HG02973 (cell line): ENCODE measurements at regions not wholly inside any gene's neighbourhood (a gene's known extent, or its start where the extent isn't known, plus 50 kb on each side); places are given as distances from the start of the nearest gene placed in this dataset.

ENCODE experiments used
- ATAC-seq: cut with Tn5 transposase; IDR thresholded peaks from one replicate; pipeline ENCODE4 v1.9.1; 2021; ENCODE audit warnings: moderate library complexity; ENCODE audit not compliant: unreplicated experiment

- no peak for ATAC-seq
Observed at GRCh38 chr15:81612631-81613030, 238.6 kb upstream of the TMC3 start.

- ATAC-seq, result no peak
Observed at GRCh38 chr15:81611679-81612078, 237.7 kb upstream of the TMC3 start.

GRCh38 chr15:81608309-81608829 is 234.4 kb upstream of the TMC3 start:
- no peak for ATAC-seq

- ATAC-seq, result no peak
Observed at GRCh38 chr15:81604713-81605112, 230.7 kb upstream of the TMC3 start.

GRCh38 chr15:81596159-81596865 is 222.3 kb upstream of the TMC3 start:
- no peak for ATAC-seq

DNA sequence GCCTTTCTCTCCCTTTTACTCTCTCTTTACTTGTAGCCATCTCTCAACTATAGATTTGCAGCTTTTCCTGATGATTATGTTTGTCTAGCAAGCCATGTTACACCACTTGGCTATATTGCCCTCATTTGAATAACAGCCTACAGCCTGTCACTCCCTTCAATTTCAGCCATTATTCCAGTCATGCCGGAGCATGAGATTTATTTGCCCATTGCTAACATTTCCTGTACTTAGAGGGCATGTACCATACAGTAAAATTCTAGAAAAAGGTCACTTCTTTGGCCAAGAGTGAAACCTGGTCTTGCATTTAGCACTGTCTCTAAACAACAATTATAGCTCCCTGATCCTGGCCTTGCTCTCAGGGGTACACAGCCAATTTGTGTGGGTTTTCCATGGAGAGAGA is 221.7 kb upstream of the TMC3 start:
- no peak for ATAC-seq

DNA sequence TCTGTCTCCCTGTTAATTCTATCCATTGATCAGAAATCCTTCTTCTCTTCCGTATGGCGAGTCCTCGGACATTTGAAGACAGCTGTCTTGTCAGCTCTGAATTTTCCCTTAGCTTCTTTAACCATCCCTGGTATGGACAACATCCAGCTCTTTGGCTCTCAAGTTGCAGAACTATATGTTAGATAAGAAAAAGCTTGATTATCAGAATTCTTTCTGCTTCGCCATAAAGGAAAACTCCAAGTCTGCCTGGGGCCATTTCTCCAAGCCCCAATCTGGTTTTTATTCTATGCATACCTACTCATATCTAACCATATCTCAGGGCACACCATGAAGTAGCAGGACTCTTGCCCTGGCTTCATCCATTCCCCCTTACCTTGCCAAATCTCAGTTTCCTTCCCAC is 215.7 kb upstream of the TMC3 start:
- no peak for ATAC-seq

DNA sequence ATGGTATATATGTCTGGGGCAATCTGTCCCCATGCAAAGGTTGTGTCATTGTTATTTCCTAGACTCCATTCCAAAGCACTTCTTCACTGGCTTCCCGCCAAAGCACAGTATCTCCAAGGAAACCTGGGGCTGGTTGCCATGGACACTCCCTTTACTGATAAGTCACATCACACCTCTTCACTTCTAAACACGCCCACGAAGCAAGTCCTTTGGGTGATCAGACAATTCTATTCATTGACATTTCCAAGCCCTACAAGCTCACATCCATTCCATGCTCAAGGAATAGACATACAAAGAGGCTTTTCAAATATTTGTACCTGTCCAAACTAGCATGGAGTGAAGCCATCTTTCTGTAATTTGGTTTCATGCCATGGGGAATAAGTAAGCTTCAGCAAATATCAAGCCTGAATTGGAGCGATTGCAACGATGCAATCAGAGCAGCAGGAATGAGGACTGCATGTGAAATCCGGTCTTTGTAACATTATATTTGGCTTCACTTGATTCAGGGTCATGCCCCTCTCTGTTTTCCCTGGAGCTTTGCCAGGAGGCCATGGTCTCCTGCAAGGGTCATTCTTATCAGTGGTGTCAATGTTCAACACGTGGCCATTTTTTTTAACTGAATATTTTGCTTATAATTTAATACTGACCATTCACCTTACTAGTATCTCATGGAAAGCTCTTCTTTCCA is 201.6 kb upstream of the TMC3 start:
- no peak for ATAC-seq

DNA sequence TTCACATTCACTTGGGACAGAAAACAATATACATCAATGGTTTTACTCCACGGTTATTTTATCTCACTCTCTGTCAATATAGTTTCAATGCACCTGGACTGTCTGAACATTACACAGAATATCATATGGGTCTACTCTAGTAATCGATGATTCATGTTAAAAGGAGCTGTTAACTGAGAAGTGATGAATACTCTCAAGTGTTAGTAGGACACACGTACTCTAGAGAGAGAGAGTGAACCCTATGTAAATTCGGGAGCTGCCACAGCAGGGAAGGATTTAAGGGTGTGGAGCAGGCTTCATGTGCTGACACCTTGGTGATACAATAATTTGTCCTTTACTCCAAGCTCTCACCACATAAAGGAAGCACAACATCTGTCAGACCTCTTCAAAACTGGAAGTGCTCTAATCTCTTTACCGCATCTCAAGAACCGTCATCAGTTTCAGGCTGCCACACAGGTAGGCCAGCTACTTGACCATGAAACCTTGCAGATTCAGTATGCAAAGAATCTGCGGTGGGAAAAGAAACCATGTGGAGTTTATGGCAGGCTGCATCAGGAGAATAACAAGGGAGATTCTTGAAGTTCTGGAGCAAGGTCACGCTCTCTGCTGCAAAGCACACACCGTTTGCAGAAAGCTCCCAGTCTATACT is 199.2 kb upstream of the TMC3 start:
- no peak for ATAC-seq

DNA sequence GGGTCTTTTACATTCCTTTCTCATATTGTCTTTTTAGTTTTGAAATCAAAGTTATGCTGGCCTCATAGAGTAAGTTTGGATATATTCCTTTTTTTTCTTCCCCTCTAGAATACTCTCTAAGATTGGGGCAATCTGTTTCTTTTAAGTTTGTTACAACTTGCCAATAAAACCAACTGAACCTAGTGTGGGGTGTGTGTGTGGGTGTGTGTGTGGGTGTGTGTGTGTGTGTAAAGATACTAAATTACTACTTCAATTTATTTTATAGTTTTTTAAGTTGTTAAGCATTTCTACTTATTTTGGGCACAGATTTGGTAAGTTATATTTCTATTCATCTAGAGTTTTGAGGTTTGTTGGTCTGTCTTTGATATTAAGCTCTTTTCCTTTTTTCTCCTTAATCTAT is 198.2 kb upstream of the TMC3 start:
- ATAC-seq, result no peak

GRCh38 chr15:81569286-81570080 is 195.5 kb upstream of the TMC3 start:
- ATAC-seq, result no peak

DNA sequence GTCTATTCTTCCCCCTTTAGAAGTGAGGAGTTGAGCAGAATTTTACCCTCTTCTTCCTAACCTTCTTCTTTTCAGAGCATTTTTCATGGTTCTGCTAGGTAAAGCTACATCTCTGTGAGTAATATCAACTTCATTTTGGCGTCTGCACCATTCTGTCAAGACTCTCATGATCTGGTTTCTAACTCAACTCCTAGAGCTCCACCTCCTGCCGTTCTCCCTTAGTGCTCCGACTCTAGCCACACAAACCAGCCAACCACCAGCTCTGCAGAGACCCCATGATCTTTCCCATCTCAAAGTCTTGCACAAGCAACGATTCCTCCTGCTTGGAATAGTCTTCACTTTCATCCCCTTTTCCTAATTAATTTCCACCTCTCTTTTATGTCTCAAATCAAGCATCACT is 193.9 kb upstream of the TMC3 start:
- no peak for ATAC-seq

DNA sequence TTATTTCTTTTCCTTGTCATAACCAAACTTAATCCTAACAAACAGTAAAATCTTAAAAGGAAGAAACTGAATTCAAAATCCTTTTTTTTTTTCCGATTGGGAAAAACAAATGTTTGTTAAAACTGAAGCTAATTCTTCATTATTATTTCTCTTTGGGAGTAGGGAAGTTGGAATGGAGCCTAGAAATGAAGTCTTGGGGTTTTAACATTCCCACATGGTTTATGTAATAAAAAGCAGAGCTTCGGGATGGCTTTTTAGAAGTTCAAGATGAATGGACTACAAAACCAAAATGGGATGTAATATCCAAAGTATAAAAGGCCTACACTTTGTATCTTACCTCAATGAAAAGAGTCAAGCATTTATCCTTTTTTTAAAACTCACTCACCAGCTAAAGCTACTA is 189.0 kb upstream of the TMC3 start:
- no peak for ATAC-seq

- ATAC-seq, result no peak
Observed at GRCh38 chr15:81560405-81560804, 186.4 kb upstream of the TMC3 start.

GRCh38 chr15:81558056-81558455 is 184.0 kb upstream of the TMC3 start:
- ATAC-seq, result no peak

GRCh38 chr15:81555346-81555745 is 181.3 kb upstream of the TMC3 start:
- ATAC-seq, result no peak

DNA sequence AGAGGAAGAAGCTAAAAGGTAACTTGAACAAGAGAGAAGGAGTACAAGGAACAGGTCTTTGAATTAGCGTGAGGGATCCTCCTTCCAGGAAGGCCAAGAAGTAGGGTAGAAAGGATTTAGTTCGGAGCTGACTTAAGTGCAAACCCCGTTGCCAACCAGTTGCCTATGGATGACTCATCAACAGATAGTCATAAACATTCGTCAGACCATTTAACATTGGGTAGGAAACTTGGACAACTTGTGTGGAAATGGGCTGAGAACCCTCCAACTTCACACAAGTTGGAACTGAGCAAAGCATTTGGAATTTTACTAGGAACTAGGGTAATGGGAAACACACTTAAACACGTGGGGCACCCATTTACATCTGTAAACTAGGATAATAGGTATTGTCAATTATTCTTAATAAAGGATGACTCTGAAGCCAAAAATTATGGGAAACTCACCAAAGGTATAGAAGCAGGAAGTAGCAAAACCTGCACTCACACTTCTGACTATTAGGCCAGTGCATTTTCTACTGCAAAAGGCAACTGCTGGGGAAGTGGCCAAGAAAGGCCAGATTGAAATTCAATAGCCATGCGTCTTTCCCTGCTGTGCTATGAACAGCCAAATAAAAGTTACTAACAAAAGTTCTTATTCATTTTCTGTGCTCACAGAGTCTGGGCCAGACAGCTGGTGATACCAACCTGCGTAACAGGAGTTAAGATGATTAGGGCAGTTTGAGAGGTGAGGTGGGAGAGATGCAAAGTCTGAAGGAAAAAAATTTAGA is 174.5 kb upstream of the TMC3 start:
- ATAC-seq, result no peak

- no peak for ATAC-seq
Observed at GRCh38 chr15:81547521-81548132, 173.6 kb upstream of the TMC3 start.

- no peak for ATAC-seq
Observed at GRCh38 chr15:81544385-81544784, 170.4 kb upstream of the TMC3 start.

DNA sequence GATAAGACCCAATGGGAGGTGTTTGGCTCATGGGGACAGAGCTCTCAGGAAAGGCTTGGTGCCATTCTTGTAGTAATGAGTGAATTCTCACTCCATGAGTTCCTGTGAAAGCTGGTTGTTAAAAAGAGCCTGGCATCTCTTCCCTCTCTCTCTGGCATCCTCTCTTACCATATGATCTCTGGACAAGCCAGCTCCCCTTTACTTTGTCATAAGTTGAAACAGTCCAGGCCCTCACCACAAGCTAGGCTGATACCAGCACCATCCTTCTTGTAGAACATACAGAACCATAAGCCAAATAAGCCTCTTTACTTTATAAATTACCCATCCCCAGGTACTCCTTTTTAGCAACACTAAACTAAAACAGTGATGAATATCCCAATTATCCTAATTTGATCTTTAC is 166.9 kb upstream of the TMC3 start:
- ATAC-seq, result no peak
